ENCODE measurements at regions not wholly inside any gene's neighbourhood (a gene's known extent, or its start where the extent isn't known, plus 50 kb on each side); places are given as distances from the start of the nearest gene placed in this dataset.

GRCh38 chr10:124180947-124181549, 87.7 kb upstream of the CHST15 start:
- no peak for TF ChIP-seq CTCF (conservative IDR thresholded peaks at IDR 0.05; ENCODE audit: low read depth, low read length)
- TF ChIP-seq POLR2A (IDR thresholded peaks at IDR 0.05; ENCODE audit: low read depth, low read length), result no peak
- TF ChIP-seq, protein P1, sequence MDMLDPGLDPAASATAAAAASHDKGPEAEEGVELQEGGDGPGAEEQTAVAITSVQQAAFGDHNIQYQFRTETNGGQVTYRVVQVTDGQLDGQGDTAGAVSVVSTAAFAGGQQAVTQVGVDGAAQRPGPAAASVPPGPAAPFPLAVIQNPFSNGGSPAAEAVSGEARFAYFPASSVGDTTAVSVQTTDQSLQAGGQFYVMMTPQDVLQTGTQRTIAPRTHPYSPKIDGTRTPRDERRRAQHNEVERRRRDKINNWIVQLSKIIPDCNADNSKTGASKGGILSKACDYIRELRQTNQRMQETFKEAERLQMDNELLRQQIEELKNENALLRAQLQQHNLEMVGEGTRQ (IDR thresholded peaks at IDR 0.05; ENCODE audit: low read depth, low read length), result no peak
- no peak for TF ChIP-seq MXI1 (IDR thresholded peaks at IDR 0.05; ENCODE audit: borderline replicate concordance, low read depth, low read length)
- no peak for TF ChIP-seq BHLHE40 (IDR thresholded peaks at IDR 0.05; ENCODE audit: low read depth, low read length)
- TF ChIP-seq, protein P2, sequence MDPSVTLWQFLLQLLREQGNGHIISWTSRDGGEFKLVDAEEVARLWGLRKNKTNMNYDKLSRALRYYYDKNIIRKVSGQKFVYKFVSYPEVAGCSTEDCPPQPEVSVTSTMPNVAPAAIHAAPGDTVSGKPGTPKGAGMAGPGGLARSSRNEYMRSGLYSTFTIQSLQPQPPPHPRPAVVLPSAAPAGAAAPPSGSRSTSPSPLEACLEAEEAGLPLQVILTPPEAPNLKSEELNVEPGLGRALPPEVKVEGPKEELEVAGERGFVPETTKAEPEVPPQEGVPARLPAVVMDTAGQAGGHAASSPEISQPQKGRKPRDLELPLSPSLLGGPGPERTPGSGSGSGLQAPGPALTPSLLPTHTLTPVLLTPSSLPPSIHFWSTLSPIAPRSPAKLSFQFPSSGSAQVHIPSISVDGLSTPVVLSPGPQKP (IDR thresholded peaks at IDR 0.05; ENCODE audit: borderline replicate concordance, low read depth, low read length), result no peak
- TF ChIP-seq RAD21 (IDR thresholded peaks at IDR 0.05; ENCODE audit: low read length), result no peak
- no peak for TF ChIP-seq FOS (IDR thresholded peaks at IDR 0.05; ENCODE audit: low read depth, low read length)
- no peak for TF ChIP-seq CHD1 (IDR thresholded peaks at IDR 0.05; ENCODE audit: low read depth, low read length)
- no peak for TF ChIP-seq MAFK (IDR thresholded peaks at IDR 0.05; ENCODE audit: low read depth, low read length)
- TF ChIP-seq CEBPB (IDR thresholded peaks at IDR 0.05; ENCODE audit: low read depth, low read length), result no peak
- TF ChIP-seq NFE2L2 (IDR thresholded peaks at IDR 0.05; ENCODE audit: low read depth, low read length), result no peak
- no peak for TF ChIP-seq RFX5 (IDR thresholded peaks at IDR 0.05; ENCODE audit: low read depth, low read length)
